HG02763 (cell line): ENCODE measurements at regions not wholly inside any gene's neighbourhood (a gene's known extent, or its start where the extent isn't known, plus 50 kb on each side); places are given as distances from the start of the nearest gene placed in this dataset.
"Not testable (repeated sequence)": the region's sequence is repeated elsewhere in the genome, so short reads cannot be mapped to it uniquely, and the experiment has no call there.

Experiments used
- ATAC-seq: cut with Tn5 transposase; IDR thresholded peaks from one replicate; pipeline ENCODE4 v1.9.1; 2021; ENCODE audit warnings: mild to moderate bottlenecking, moderate library complexity; ENCODE audit not compliant: unreplicated experiment

DNA sequence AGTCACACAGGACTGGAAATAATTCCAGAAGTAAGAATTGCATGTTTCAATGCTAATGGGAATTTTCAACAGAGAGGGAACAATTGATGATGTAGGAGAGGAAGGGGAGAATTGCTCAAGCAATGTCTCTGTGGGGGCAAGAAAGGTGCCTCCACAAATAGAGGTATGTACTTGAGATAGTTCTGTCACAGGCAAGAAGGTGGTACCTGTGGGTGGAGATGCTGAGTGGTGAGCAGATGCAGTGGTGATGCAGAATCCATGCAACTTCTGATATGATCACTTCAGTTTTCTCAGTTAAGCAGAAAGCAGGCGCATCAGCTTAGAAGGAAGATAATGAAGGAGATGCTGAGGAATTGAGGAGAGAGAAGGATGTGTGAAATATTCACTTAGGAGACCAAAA, 55.1 kb upstream of the SEC24B start:
- ATAC-seq, result no peak

DNA sequence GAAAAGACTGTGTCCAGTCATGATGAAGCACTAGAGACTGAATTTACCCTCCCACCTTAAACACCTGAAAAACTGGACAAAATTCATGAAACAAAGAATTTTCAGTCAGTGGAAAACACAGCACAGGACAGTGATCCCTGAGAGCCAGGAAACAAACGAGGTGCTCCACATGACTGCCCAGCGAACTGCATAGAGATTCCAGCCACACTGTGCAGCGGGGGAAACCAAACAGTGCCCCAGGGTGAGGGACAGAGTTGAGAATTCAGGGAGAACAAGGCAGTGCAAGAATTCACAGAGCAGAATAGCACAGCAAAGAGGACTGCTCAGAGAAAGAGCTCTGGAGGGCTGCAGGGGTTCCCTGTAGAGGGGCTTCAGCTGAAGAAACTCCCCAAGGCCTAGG, 55.5 kb upstream of the SEC24B start:
- no peak for ATAC-seq

DNA sequence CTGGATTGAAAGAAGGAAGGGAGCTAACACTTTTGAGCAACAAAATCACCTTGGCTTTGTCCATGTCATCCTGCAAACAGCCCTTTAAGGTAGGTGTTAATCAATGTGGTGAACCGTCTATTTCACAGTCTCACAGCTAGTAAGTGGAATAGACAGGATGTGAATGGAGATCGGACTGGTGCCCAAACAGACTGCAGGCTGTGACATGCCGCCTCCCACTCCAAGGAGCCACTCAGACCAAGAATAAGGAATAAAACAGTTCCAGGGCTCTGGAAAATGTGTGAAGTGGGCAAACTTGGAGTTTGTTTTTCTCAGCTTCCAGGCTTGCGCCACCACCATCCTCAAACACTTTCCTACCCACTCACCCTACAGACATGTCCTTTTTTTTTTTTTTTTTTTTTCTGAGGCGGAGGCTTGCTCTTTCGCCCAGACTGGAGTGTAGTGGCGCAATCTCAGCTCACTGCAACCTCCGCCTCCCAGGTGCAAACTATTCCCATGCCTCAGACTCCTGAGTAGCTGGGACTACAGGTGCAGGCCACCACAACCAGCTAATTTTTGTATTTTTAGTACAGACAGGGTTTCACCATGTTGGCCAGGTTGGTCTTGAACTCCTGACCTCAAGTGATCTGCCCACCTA, 57.7 kb upstream of the SEC24B start:
- no peak for ATAC-seq

DNA sequence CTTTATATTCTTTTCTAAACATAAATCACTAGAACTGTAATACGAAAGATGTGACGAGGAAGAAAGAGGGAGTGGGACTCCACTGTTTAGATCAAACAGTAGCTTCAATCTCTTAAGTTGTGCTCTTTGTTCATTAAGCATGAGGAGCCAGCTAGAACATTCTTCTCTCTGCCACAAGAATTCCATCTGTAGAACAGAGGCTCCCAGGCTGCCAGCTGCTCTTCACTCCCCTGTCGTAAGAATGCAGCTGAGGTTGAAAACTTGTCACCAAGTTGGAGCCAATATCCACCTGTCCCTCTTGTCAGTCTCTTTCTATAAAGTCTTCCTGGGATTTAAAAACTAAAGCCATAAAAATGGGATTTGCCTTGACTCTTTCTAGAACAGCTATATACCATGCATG, 65.0 kb upstream of the SEC24B start:
- ATAC-seq, result no peak

DNA sequence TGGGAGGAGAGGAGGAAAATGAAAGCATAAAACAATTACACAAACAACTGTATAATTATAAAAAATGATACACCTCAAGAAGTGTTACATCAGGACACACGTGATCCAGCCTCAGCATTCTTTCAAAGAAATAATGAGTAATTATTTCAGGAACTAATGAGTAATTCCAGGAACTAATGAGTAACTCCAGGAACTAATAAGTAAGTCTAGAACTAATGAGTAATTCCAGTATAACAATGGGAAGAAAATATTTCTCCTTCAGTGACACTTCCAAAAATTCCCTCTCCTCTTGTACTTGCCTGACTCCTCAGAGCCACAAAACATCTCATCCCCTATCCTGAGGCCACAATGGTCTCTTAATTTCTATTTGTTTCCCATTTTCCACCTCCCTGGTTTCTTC, 63.5 kb upstream of the COL25A1 start:
- no peak for ATAC-seq

DNA sequence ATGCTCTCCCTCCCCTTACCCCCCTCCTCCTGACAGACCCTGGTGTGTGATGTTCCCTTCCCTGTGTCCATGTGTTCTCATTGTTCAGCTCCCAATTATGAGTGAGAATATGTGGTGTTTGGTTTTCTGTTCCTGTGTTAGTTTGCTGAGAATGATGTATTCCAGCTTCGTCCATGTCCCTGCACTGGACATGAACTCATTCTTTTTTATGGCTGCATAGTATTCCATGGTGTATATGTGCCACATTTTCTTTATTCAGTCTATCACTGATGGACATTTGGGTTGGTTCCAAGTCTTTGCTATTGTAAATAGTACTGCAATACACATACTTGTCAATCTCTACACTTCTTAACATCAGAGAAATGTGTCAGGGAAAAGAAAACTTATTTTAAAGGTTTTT, 62.8 kb upstream of the COL25A1 start:
- not testable (repeated sequence) for ATAC-seq

DNA sequence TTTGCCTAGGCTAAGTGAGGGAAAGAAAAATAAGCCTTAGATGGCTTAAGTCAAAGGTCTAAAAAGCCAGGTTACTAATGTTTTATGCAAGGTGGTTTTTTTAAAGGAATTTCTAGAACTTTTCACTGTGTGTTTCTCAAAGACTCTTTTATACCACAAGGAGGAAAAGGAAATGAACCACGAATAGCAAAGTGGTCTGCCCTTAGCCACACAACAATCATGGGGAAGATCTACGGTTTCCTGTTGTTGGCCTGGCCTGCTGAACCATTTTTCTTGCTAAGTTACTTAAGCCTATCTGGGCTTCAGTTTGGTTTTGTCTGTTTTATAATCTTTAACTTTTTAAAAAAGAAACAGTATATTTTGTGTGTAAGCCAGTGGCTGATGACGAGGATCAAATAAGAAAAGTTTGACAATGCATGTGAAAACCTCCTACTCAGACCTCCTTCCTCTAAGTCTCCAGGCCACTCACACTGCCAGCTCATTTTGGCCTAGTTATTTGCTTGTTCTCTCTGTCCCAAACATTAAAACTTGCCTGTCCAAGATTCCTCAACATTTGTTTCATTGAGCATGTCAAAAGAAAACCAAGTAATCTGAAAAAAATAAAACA, 56.7 kb upstream of the COL25A1 start:
- ATAC-seq, result peak; percentile 67

DNA sequence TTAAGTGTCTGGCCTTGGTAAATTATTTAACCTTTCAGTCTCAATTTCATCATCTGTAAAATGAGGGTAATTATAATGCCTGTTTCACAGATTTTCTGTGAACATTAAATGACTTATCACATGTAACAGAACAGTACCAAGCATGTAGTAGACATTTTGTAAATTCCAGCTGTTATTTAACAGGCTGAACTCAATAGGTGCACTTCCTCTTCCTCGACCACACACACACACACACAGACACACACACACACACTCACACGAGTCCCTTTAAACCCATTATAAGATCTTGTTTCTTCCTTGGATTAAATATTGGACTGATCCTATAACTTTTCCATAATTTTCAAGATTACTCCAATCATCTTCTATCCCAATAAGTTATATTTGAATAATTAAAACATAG, 53.4 kb upstream of the COL25A1 start:
- ATAC-seq, result no peak

DNA sequence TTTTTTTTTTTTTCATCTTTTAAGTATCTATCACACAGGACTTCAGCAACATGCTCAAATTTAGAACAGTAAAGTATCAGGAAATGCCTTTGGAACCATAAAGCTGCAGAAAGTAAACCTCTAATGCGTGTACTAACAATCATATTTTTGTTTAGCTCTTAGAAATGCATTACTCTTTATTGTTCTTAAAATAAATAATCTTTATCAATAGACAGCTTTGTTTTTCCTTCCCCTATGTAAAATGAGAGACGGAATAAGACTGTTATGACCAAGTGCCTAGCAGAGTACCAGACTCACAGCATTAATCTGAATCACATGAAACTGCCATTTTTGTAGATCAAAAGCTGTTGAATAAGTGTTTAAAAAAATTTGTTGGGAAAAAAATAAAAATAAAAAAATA, 50.5 kb upstream of the COL25A1 start:
- ATAC-seq, result no peak
